HepG2 (cell line): ENCODE measurements at regions not wholly inside any gene's neighbourhood (a gene's known extent, or its start where the extent isn't known, plus 50 kb on each side); places are given as distances from the start of the nearest gene placed in this dataset.

ENCODE experiments used
- ARNT2 ChIP-seq: sonication (generic); formaldehyde crosslinking; IDR thresholded peaks from 2 replicates; pipeline ENCODE4 v1.8.0; 2022; ENCODE audit warnings: mild to moderate bottlenecking, low read depth, missing genetic modification reagents, moderate library complexity
- ELF1 ChIP-seq: sonication (generic); formaldehyde crosslinking; IDR thresholded peaks from 2 replicates; pipeline ENCODE4 v1.4.0; 2020; ENCODE audit warnings: missing genetic modification reagents
- IKZF4 ChIP-seq: sonication (generic); formaldehyde crosslinking; IDR thresholded peaks from 2 replicates; pipeline ENCODE4 v1.5.1; 2020; ENCODE audit warnings: borderline replicate concordance, mild to moderate bottlenecking, low read depth, missing genetic modification reagents; ENCODE audit errors: not compliant biosample characterization
- IRF2 ChIP-seq: IDR thresholded peaks from 2 replicates; pipeline ENCODE4 v1.6.1; 2018; ENCODE audit warnings: missing genetic modification reagents, missing compliant biosample characterization
- KDM3A ChIP-seq: IDR thresholded peaks from 2 replicates; pipeline ENCODE4 v1.6.1; 2018; ENCODE audit warnings: low read depth, missing compliant biosample characterization
- SOX6 ChIP-seq, 2 experiments: fragments of 450-650 bp in 1 of 2; sonication (generic) in 1 of 2; formaldehyde crosslinking in 1 of 2; IDR thresholded peaks; 2 replicates each; pipeline versions ENCODE4 v1.4.0 to v1.6.1; 2017 to 2020; ENCODE audit warnings: antibody characterized with exemption in 1 of 2, mild to moderate bottlenecking in 1 of 2, missing genetic modification reagents in 1 of 2
- TCF12 ChIP-seq, 2 experiments: fragments of 450-650 bp in 1 of 2; sonication (generic) in 1 of 2; formaldehyde crosslinking in 1 of 2; IDR thresholded peaks; 2 replicates each; pipeline versions ENCODE4 v1.6.1 to v1.8.0; 2017 to 2022; ENCODE audit warnings: antibody characterized with exemption in 1 of 2, mild to moderate bottlenecking in 1 of 2, missing genetic modification reagents in 1 of 2, moderate library complexity in 1 of 2
- TEAD3 ChIP-seq: optimal IDR thresholded peaks from 2 replicates; pipeline ENCODE3; 2016; ENCODE audit warnings: borderline replicate concordance
- ZFP82 ChIP-seq: sonication (generic); formaldehyde crosslinking; IDR thresholded peaks from 2 replicates; pipeline ENCODE4 v1.5.1; 2020; ENCODE audit warnings: mild to moderate bottlenecking, missing genetic modification reagents, borderline replicate concordance
- ZFX ChIP-seq: sonication (generic); formaldehyde crosslinking; IDR thresholded peaks from 2 replicates; pipeline ENCODE4 v1.4.0; 2020; ENCODE audit warnings: mild to moderate bottlenecking, low read depth, missing genetic modification reagents, moderate library complexity
- ZNF33A ChIP-seq: sonication (generic); formaldehyde crosslinking; IDR thresholded peaks from 2 replicates; pipeline ENCODE4 v1.5.1; 2020; ENCODE audit warnings: missing genetic modification reagents, mild to moderate bottlenecking, moderate library complexity, borderline replicate concordance
- ZNF644 ChIP-seq: IDR thresholded peaks from 2 replicates; pipeline ENCODE4 v1.6.1; 2016; ENCODE audit warnings: low read depth
- ZNF772 ChIP-seq: sonication (generic); formaldehyde crosslinking; IDR thresholded peaks from 2 replicates; pipeline ENCODE4 v1.5.0; 2020; ENCODE audit warnings: mild to moderate bottlenecking, missing genetic modification reagents
- ZSCAN31 ChIP-seq: sonication (generic); formaldehyde crosslinking; IDR thresholded peaks from 2 replicates; pipeline ENCODE4 v1.5.0; 2020; ENCODE audit warnings: low read depth, mild to moderate bottlenecking, missing genetic modification reagents
- TF ChIP-seq, protein P1 (sequence below): sonication (generic); formaldehyde crosslinking; IDR thresholded peaks from 2 replicates; pipeline ENCODE4 v1.4.0; 2020; ENCODE audit warnings: mild to moderate bottlenecking, missing genetic modification reagents
- TF ChIP-seq, protein P2 (sequence below): sonication (generic); formaldehyde crosslinking; conservative IDR thresholded peaks from 2 replicates; pipeline ENCODE4 v1.8.0; 2022; ENCODE audit warnings: missing genetic modification reagents
- TF ChIP-seq, protein P3 (sequence below): IDR thresholded peaks from 2 replicates; pipeline ENCODE4 v1.6.1; 2012; ENCODE audit warnings: low read depth, low read length, improper control_type of control experiment
- TF ChIP-seq, protein P4 (sequence below): sonication (generic); formaldehyde crosslinking; IDR thresholded peaks from 2 replicates; pipeline ENCODE4 v1.4.0; 2020; ENCODE audit warnings: missing genetic modification reagents

DNA sequence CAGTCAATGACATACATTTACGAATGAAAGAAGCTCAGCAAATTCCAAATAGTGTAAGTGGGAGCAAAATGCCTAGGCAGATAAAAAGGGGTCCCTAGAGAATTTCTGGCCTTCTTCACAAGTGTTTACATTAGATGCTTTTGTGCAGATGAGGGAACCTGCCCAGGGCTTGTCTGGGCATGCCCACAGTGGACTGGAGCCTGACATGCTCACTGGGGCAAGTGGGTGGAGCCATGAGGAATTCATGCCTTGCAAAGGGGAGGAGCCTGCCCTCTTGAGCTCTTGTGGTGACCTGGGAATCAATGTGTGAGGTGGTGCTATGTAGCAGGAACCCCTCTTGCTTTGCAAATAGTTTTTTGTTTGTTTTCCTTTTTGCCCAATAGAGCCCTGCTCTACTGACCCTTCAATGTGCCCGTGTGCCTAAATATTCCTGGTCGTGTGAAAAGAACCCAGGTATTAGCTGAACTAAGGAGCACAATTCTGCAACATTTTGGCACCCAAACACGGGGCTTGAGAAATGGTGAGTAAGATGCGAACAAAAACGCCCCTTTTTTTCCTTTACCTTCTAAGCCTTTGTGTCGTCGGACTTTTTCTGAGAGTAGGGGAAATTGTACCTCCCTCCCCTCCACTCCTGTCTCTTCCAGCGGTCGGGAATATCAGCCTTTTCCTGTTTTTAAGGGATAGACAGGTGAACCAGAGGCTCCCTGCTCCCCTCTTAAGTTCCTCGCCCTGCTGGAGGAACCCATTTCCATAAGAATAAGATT, 433.8 kb upstream of the CDH9 start (continued):
- TF ChIP-seq, protein P1, sequence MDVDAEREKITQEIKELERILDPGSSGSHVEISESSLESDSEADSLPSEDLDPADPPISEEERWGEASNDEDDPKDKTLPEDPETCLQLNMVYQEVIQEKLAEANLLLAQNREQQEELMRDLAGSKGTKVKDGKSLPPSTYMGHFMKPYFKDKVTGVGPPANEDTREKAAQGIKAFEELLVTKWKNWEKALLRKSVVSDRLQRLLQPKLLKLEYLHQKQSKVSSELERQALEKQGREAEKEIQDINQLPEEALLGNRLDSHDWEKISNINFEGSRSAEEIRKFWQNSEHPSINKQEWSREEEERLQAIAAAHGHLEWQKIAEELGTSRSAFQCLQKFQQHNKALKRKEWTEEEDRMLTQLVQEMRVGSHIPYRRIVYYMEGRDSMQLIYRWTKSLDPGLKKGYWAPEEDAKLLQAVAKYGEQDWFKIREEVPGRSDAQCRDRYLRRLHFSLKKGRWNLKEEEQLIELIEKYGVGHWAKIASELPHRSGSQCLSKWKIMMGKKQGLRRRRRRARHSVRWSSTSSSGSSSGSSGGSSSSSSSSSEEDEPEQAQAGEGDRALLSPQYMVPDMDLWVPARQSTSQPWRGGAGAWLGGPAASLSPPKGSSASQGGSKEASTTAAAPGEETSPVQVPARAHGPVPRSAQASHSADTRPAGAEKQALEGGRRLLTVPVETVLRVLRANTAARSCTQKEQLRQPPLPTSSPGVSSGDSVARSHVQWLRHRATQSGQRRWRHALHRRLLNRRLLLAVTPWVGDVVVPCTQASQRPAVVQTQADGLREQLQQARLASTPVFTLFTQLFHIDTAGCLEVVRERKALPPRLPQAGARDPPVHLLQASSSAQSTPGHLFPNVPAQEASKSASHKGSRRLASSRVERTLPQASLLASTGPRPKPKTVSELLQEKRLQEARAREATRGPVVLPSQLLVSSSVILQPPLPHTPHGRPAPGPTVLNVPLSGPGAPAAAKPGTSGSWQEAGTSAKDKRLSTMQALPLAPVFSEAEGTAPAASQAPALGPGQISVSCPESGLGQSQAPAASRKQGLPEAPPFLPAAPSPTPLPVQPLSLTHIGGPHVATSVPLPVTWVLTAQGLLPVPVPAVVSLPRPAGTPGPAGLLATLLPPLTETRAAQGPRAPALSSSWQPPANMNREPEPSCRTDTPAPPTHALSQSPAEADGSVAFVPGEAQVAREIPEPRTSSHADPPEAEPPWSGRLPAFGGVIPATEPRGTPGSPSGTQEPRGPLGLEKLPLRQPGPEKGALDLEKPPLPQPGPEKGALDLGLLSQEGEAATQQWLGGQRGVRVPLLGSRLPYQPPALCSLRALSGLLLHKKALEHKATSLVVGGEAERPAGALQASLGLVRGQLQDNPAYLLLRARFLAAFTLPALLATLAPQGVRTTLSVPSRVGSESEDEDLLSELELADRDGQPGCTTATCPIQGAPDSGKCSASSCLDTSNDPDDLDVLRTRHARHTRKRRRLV, result 0 out of 2 replicates have a peak, but pooled peaks have one; percentile 29
- TF ChIP-seq TCF12 (IDR thresholded peaks at IDR 0.05) (no peak), TCF12 (CRISPR knock-in tag; IDR thresholded peaks at IDR 0.05) (no peak), ZFP82 (no peak), KDM3A (CRISPR knock-in tag) (peak; percentile 38; the same call in 1 of the 2 replicates), IRF2 (CRISPR knock-in tag) (0 out of 2 replicates have a peak, but pooled peaks have one; percentile 21), ELF1 (CRISPR knock-in tag) (no peak), ZSCAN31 (peak; percentile 65; the same call in 1 of the 2 replicates), ZNF644 (peak; percentile 13; the same call in 1 of the 2 replicates), TEAD3 (CRISPR knock-in tag) (peak; percentile 84), ARNT2 (CRISPR knock-in tag) (0 out of 2 replicates have a peak, but pooled peaks have one; percentile 45), SOX6 (IDR thresholded peaks at IDR 0.05) (no peak), SOX6 (CRISPR knock-in tag; IDR thresholded peaks at IDR 0.05) (peak; percentile 61), IKZF4 (CRISPR knock-in tag) (no peak), ZFX (peak; percentile 60), ZNF33A (no peak), ZNF772 (CRISPR knock-in tag) (0 out of 2 replicates have a peak, but pooled peaks have one; percentile 47)
- TF ChIP-seq, protein P2, sequence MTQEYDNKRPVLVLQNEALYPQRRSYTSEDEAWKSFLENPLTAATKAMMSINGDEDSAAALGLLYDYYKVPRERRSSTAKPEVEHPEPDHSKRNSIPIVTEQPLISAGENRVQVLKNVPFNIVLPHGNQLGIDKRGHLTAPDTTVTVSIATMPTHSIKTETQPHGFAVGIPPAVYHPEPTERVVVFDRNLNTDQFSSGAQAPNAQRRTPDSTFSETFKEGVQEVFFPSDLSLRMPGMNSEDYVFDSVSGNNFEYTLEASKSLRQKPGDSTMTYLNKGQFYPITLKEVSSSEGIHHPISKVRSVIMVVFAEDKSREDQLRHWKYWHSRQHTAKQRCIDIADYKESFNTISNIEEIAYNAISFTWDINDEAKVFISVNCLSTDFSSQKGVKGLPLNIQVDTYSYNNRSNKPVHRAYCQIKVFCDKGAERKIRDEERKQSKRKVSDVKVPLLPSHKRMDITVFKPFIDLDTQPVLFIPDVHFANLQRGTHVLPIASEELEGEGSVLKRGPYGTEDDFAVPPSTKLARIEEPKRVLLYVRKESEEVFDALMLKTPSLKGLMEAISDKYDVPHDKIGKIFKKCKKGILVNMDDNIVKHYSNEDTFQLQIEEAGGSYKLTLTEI (CRISPR knock-in tag), result no peak
- TF ChIP-seq, protein P3, sequence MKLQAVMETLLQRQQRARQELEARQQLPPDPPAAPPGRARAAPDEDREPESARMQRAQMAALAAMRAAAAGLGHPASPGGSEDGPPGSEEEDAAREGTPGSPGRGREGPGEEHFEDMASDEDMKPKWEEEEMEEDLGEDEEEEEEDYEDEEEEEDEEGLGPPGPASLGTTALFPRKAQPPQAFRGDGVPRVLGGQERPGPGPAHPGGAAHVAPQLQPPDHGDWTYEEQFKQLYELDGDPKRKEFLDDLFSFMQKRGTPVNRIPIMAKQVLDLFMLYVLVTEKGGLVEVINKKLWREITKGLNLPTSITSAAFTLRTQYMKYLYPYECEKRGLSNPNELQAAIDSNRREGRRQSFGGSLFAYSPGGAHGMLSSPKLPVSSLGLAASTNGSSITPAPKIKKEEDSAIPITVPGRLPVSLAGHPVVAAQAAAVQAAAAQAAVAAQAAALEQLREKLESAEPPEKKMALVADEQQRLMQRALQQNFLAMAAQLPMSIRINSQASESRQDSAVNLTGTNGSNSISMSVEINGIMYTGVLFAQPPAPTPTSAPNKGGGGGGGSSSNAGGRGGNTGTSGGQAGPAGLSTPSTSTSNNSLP, result 0 out of 2 replicates have a peak, but pooled peaks have one; percentile 49
- TF ChIP-seq, protein P4, sequence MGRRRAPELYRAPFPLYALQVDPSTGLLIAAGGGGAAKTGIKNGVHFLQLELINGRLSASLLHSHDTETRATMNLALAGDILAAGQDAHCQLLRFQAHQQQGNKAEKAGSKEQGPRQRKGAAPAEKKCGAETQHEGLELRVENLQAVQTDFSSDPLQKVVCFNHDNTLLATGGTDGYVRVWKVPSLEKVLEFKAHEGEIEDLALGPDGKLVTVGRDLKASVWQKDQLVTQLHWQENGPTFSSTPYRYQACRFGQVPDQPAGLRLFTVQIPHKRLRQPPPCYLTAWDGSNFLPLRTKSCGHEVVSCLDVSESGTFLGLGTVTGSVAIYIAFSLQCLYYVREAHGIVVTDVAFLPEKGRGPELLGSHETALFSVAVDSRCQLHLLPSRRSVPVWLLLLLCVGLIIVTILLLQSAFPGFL (CRISPR knock-in tag), result no peak
